GM23248 (cell line): ENCODE measurements at regions not wholly inside any gene's neighbourhood (a gene's known extent, or its start where the extent isn't known, plus 50 kb on each side); places are given as distances from the start of the nearest gene placed in this dataset.

Experiments
- DNase-seq: peaks from one replicate; pipeline ENCODE4 v3.0.0-alpha.2; 2015
- H2AFZ ChIP-seq: fragments of 200-600 bp; sonication (generic); 2 replicates; pipeline ENCODE4 v1.6.1; 2016; ENCODE audit warnings: antibody characterized with exemption
- H3F3A ChIP-seq: fragments of 200-600 bp; sonication (generic); 2 replicates; pipeline ENCODE4 v1.6.1; 2016; ENCODE audit warnings: mild to moderate bottlenecking, antibody characterized with exemption, mixed run types; ENCODE audit not compliant: insufficient read depth
- H3K27ac ChIP-seq: fragments of 200-600 bp; sonication (generic); 2 replicates; pipeline ENCODE4 v1.5.1; 2016; ENCODE audit warnings: mild to moderate bottlenecking
- H3K27me3 ChIP-seq: fragments of 200-600 bp; sonication (generic); replicated peaks from 2 replicates; pipeline ENCODE4 v1.6.1; 2016; ENCODE audit warnings: mild to moderate bottlenecking; ENCODE audit not compliant: insufficient read depth
- H3K36me3 ChIP-seq: fragments of 200-600 bp; sonication (generic); 2 replicates; pipeline ENCODE4 v1.6.1; 2016; ENCODE audit warnings: low read depth, mild to moderate bottlenecking
- H3K4me1 ChIP-seq: fragments of 200-600 bp; sonication (generic); 2 replicates; pipeline ENCODE4 v1.6.1; 2016; ENCODE audit warnings: mild to moderate bottlenecking; ENCODE audit not compliant: insufficient read depth
- H3K4me2 ChIP-seq: fragments of 200-600 bp; sonication (generic); one replicate; pipeline ENCODE4 v1.6.1; 2016; ENCODE audit warnings: mild to moderate bottlenecking; ENCODE audit not compliant: unreplicated experiment
- H3K4me3 ChIP-seq: fragments of 200-600 bp; sonication (generic); 2 replicates; pipeline ENCODE4 v1.5.1; 2016; ENCODE audit warnings: mild to moderate bottlenecking
- H3K79me2 ChIP-seq: fragments of 200-600 bp; sonication (generic); 2 replicates; pipeline ENCODE4 v1.6.1; 2016; ENCODE audit warnings: mild to moderate bottlenecking; ENCODE audit not compliant: insufficient read depth
- H3K9ac ChIP-seq: fragments of 200-600 bp; sonication (generic); 2 replicates; pipeline ENCODE4 v1.6.1; 2016; ENCODE audit warnings: mild to moderate bottlenecking
- H3K9me2 ChIP-seq: fragments of 200-600 bp; sonication (generic); 2 replicates; pipeline ENCODE4 v1.6.1; 2016; ENCODE audit warnings: mixed run types, mild to moderate bottlenecking, moderate library complexity; ENCODE audit not compliant: insufficient read depth
- H3K9me3 ChIP-seq: fragments of 200-600 bp; sonication (generic); one replicate; pipeline ENCODE4 v1.6.1; 2017; ENCODE audit warnings: low read depth
- H4K20me1 ChIP-seq: fragments of 200-600 bp; sonication (generic); 2 replicates; pipeline ENCODE4 v1.6.0; 2016; ENCODE audit not compliant: insufficient read depth
- EZH2 ChIP-seq: fragments of 200-600 bp; sonication (generic); IDR thresholded peaks from 2 replicates; pipeline ENCODE4 v1.6.1; 2018; ENCODE audit warnings: antibody characterized with exemption, mild to moderate bottlenecking; ENCODE audit not compliant: insufficient read depth, poor library complexity, severe bottlenecking
- EZH2phosphoT487 ChIP-seq: fragments of 200-600 bp; sonication (generic); IDR thresholded peaks from 2 replicates; pipeline ENCODE4 v1.6.1; 2018; ENCODE audit warnings: antibody characterized with exemption, moderate library complexity, mild to moderate bottlenecking, low read depth; ENCODE audit not compliant: insufficient read depth
- WGBS, 2 experiments: methylation state at CpG; one replicate each; pipeline ENCODE4 v1.1.6; 2015 to 2017; ENCODE audit warnings: low lambda C conversion rate in 2 of 2, low coverage in 1 of 2; ENCODE audit errors: missing lambda C conversion rate in 2 of 2; 5-methylcytosine and 5-hydroxymethylcytosine counted together
- in situ Hi-C: fragments of 300-500 bp; cut with MboI; formaldehyde crosslinking; loops from 2 replicates; pipeline ENCODE4 v1.15.0; 2020

- H3K79me2 ChIP-seq: no peaks in the 10 kb centered on the region
- in situ Hi-C loops: no loop called here
- H3K4me2 ChIP-seq: no peak overlapping the region
- no peaks in the 10 kb centered on the region for H3F3A ChIP-seq
- no peaks in the 10 kb centered on the region for H3K27me3 ChIP-seq
- no peak overlapping the region for H3K4me3 ChIP-seq
- H3K27ac ChIP-seq: no peak overlapping the region
- no peak for DNase-seq
- no peaks in the 10 kb centered on the region for H4K20me1 ChIP-seq
- 36 to 38% methylated on average over 9 of the region's 9 CpGs for WGBS, 2 experiments
- H2AFZ ChIP-seq: no peak overlapping the region
- no peak overlapping the region for H3K9ac ChIP-seq
- H3K9me2 ChIP-seq: no peaks in the 10 kb centered on the region
- H3K36me3 ChIP-seq: no peaks in the 10 kb centered on the region
- no peaks in the 10 kb centered on the region for H3K9me3 ChIP-seq
- TF ChIP-seq EZH2phosphoT487: no peak
- no peak for TF ChIP-seq EZH2
- no peaks in the 10 kb centered on the region for H3K4me1 ChIP-seq
Measured at GRCh38 chr14:87732562-87732961, 260.4 kb downstream of the GALC start.

DNA sequence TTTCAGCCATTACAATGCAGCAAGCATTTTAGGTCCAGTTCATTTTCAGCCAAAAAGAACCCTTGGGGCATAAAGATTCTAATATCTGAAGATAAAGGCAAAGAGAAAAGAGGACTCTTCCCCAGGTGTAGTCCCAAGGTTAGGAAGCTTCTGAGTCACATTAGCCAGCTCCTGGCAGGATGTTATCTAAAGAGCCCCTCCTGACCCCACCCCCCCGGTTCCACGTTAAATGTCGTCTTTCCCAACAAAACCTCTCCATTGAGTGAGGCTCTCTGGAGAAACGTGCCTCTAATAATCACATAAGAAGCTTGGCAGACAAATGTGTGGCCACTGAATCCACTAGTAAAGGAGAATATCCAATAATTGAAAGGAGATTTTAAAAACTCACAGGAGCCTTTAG, 267.7 kb downstream of the GALC start:
- Histone ChIP-seq H4K20me1 (no peaks in the 10 kb centered on the region), H3K4me3 (no peak overlapping the region), H3K36me3 (no peaks in the 10 kb centered on the region), H3K27me3 (no peaks in the 10 kb centered on the region), H2AFZ (no peak overlapping the region), H3K4me2 (no peak overlapping the region), H3K4me1 (no peaks in the 10 kb centered on the region), H3F3A (no peaks in the 10 kb centered on the region), H3K9ac (no peak overlapping the region), H3K9me3 (no peaks in the 10 kb centered on the region), H3K27ac (no peak overlapping the region), H3K79me2 (no peaks in the 10 kb centered on the region), H3K9me2 (no peaks in the 10 kb centered on the region)
- in situ Hi-C loops: no loop called here
- TF ChIP-seq EZH2phosphoT487 (no peak), EZH2 (no peak)
- WGBS, 2 experiments: 39 to 44% methylated on average over 4 of the region's 4 CpGs
- no peak for DNase-seq

DNA sequence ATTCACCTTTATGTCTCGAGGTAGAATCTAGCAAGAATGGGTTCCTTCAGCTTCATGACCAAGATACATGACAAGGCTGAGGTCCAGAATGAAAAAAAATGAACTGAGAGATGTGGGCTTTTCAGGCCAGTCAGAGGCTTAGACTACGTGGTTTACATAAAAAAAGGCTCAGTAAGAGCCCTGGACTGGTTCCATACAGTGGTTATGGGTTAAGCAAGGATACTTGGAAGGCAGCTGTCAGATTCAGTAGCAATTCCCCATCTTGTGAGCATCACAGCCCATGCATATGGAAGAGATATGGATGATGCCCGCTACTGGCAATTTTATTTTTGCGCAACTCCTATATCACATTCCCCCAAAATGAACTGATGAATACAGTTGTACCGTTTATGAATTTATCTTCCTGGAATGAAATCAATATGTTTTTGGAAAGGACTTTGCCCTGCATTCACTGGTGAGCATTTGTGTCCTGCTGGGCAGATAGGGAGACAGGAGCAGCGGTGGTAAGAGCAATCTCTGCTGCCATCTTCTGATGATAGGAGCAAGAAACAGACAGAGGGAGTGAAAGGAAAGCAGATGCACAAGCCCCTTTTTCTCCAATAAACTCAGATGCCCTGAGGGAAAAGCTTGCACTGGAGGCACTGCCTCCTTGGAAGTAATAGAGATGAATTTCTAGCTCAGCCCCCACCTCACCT, 280.4 kb downstream of the GALC start:
- H3K4me3 ChIP-seq: no peak overlapping the region
- H3F3A ChIP-seq: no peaks in the 10 kb centered on the region
- H3K79me2 ChIP-seq: no peaks in the 10 kb centered on the region
- H3K4me1 ChIP-seq: no peaks in the 10 kb centered on the region
- no peaks in the 10 kb centered on the region for H4K20me1 ChIP-seq
- 22 to 25% methylated on average over 6 of the region's 6 CpGs for WGBS, 2 experiments
- in situ Hi-C loops: no loop called here
- H2AFZ ChIP-seq: no peak overlapping the region
- no peak overlapping the region for H3K27ac ChIP-seq
- no peak for TF ChIP-seq EZH2phosphoT487
- TF ChIP-seq EZH2: no peak
- H3K36me3 ChIP-seq: no peaks in the 10 kb centered on the region
- H3K4me2 ChIP-seq: no peak overlapping the region
- no peaks in the 10 kb centered on the region for H3K9me2 ChIP-seq
- no peaks in the 10 kb centered on the region for H3K27me3 ChIP-seq
- no peaks in the 10 kb centered on the region for H3K9me3 ChIP-seq
- no peak overlapping the region for H3K9ac ChIP-seq
- no peak for DNase-seq

GRCh38 chr14:87705439-87705896, 287.5 kb downstream of the GALC start:
- in situ Hi-C loops: no loop called here
- TF ChIP-seq EZH2 (no peak), EZH2phosphoT487 (no peak)
- WGBS, 2 experiments: 0 to 11% methylated on average over 1 of the region's 1 CpG

More at GRCh38 chr14:87705439-87705896, 287.5 kb downstream of the GALC start:
- no peaks in the 10 kb centered on the region for H3K79me2 ChIP-seq
- no peaks in the 10 kb centered on the region for H3K4me1 ChIP-seq
- H3K9me3 ChIP-seq: no peaks in the 10 kb centered on the region
- no peaks in the 10 kb centered on the region for H3K36me3 ChIP-seq
- H3K4me2 ChIP-seq: no peak overlapping the region
- no peak overlapping the region for H3K9ac ChIP-seq
- no peaks in the 10 kb centered on the region for H3K27me3 ChIP-seq
- H2AFZ ChIP-seq: no peak overlapping the region
- H3K4me3 ChIP-seq: no peak overlapping the region
- peak; percentile 41 for DNase-seq
- no peaks in the 10 kb centered on the region for H3K9me2 ChIP-seq
- H3K27ac ChIP-seq: no peak overlapping the region
- no peaks in the 10 kb centered on the region for H4K20me1 ChIP-seq
- H3F3A ChIP-seq: no peaks in the 10 kb centered on the region
